HG03066 (cell line): ENCODE measurements at regions not wholly inside any gene's neighbourhood (a gene's known extent, or its start where the extent isn't known, plus 50 kb on each side); places are given as distances from the start of the nearest gene placed in this dataset.
"Not testable (repeated sequence)": the region's sequence is repeated elsewhere in the genome, so short reads cannot be mapped to it uniquely, and the experiment has no call there.

Source experiments
- ATAC-seq: cut with Tn5 transposase; IDR thresholded peaks from one replicate; pipeline ENCODE4 v1.9.1; 2021; ENCODE audit warnings: low read depth; ENCODE audit not compliant: unreplicated experiment

DNA sequence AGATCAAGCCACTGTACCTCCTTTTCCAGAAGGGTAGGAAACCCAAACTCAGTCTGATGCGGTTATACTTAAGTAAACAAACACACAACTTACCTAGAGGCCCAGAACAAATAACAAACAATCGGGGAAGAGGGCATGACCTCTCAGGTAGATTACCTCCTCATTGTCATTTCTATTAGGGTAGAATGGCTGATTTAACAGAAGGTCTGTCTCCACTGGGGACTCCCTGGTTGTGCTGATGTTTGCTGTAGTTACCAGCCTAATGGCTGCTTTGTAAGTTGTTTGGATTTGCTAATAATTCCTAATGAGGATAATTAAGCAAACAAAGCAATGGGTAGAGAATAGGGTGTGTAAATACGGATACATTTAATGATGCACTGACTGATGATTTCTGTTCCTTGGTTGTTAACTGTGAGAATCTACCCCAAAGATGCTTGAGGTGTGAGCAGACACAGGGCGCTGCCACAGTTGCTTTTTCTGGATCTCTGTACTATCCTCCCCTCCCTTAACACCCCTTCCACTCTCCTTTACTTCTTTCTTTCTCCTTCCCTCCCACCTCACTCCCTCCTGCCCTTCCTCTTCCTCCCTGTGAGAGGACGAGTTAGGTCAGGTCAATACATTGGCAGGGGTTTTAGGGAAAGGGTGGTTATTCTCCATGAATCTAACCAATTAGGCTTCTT, 332.0 kb upstream of the FZD8 start:
- ATAC-seq, result not testable (repeated sequence)

DNA sequence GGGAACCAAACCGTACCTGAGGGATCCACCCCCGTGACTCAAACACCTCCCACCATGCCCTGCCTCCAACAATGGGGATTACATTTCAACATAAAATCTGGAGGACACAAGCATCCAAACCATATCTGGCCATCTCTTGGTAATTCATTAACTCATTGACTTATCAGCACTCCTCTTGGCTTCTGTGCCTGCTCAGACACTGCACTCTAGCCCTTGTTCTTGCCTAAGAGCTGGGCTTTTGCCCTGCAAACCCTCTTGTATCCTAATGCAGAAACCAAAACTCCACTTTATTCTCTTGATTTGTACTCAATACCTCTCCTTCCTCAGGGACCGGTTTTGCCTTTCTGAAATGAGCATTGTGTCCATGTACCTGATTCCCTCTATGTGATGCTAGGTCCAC, 330.2 kb upstream of the FZD8 start:
- no peak for ATAC-seq

DNA sequence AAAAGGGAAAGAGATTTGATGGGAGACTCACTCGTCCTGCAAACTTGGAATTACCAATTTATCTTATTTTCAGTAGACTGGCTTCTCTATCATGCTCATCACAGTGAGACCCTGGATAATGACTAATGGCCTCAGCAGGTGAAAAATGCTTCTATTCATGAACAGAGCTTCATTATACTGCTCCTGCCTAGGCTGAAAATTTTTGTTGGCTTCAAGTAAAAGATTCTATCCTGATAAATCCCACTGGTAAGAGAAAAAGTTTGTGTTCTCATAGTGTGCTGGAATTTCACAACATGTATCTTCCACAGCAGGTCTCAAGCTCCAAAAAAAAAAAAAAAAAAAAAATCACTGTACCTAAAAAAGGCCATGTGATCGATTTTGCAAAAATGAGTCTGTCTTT, 329.3 kb upstream of the FZD8 start:
- ATAC-seq, result no peak

DNA sequence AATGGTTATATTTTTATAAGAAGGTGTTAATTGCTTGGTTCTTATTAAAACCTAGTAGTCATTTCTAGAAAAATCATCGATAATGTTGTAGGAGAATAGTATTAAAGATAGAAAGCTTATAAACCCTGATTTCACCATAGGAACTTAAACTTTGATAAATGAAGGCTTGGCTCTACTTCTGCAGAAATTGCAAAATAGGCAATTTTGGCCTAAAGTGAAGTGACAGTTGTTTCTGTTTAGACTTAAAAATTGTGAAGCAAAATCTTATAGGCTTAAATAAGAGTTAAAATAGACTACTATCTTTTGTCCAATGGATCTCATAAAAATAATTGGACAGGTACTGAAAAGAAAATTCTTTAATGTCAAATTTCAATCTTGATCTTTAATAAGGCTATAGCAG, 321.6 kb upstream of the FZD8 start:
- ATAC-seq, result no peak

DNA sequence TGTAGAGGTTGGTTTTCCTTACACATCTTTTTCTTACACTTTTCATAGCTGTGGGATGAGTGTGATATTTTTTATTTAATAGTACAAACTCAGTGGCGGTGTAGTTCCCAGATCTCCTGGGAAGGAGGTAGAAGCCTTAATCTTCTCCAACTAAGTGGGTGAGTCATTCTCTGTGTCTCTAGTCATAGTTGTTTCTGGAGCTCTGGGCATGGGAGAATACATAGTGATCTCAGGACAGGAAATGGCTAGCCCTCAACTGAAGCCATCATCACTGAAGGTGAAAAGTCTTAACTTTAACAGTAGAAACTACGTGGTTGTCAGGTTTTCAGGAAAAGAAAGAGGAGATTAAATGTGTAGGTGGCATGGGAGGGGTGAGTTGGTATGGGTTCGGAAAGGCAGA, 319.4 kb upstream of the FZD8 start:
- ATAC-seq, result no peak

DNA sequence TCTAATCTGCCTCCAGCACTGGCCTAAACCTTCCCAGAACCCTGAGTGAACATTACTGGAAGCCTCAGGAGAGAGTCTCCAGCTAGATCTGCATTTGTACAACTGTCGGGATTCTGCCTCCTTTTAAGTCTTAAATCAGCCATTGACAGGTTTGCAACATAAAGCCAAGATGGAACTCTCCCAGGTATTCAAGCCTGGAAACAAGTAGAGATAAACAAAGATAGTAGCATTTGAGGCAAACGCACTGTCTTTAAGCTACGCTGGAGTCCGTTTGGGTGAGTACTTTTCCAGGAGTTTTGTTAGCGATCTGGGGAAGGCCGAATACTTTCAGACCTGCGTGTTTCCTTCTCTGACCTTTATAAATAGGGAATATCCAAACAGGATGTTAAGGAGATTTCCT, 317.2 kb upstream of the FZD8 start:
- no peak for ATAC-seq

DNA sequence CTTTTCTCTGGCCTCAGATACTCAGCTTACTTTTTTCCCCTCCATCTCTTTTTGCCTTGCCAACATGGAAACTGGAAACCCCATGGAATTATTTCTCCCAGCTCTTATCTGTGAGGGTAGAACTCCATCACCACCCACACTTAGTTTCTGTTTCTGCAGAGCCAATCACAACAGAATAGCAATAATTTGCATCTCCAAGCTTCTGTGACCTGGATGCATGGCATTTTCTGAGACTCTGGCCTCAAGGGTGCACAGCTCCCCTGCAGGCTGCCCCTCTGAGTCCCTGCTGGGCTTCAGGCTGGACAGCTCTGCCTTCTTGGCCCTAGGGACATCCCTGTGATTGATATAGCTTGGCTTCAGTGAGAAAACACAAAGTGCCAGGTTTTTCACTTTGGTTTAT, 316.5 kb upstream of the FZD8 start:
- ATAC-seq, result not testable (repeated sequence)

DNA sequence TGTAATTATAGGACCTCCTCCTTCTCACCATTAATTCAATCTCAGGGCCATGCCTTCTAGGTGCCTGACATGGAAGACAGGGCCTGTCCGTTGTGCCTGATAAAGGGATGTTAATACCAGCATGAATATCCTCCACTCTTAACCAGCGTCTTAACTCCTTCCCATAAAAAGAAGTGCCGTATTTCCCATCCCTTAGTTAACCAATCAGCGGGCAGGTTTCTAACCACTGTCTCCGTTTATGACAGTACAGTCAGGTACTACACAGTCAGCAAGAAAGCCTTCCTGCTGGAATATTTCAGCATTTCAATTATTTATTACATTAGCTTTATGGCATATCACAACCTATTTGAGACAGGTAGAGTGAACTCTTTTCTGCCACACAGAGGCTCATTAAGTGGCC, 308.6 kb upstream of the FZD8 start:
- no peak for ATAC-seq

DNA sequence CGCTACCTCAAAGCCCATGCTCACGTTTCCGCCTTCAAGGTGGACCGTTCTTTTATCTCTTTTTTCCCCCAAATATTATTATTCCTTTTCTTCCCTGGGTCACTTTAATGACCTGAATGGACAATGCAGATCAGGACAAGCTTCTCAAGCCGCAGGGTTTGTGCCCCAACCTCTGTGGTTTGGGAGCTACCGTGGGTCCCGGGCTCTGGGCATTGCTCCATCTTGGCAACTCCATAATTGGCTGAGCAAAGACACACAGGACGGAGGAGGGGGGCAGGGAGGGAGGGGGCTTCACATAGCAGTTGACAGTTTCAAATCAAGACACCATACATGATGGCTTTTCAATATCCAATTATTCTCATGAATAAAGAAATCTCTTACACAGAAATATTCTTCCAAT, 308.1 kb upstream of the FZD8 start:
- ATAC-seq, result no peak

DNA sequence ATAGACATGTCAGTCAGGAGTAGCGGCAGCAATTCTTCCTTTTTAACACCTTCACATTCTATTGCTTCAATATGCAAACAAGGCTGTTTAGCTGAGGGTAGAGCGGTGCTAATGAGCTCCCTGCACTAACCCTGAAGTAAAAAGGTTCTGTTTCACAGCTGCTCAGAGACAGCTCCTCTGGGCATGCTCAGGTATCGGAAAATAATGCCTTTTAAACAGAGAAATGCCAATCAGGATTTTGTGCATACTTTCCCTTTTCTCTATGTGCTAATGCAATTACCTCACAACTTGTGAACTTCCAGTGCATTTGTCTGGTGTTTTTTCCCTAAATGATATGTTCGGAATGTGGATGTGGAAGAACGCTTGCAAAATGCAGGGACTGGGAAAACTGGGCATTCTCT, 307.7 kb upstream of the FZD8 start:
- no peak for ATAC-seq

DNA sequence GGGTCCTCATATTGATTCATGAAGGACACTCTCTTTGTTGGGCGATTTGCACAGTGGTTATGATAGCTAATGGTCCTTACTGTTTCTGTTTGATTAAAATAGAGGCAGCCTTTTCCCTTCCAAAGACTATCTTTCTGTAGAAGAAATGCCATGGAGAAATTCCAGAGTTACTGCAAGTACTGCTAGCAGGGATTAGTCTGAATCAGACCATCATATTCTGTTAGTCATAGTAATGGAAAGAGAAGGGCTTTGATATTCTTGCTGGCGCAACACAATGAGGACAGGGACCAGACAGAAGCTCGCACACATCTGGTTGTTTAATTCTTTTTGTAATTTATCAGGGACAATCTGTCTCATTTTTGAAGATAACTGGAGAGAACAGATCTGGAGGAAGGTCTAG, 304.5 kb upstream of the FZD8 start:
- ATAC-seq, result no peak

DNA sequence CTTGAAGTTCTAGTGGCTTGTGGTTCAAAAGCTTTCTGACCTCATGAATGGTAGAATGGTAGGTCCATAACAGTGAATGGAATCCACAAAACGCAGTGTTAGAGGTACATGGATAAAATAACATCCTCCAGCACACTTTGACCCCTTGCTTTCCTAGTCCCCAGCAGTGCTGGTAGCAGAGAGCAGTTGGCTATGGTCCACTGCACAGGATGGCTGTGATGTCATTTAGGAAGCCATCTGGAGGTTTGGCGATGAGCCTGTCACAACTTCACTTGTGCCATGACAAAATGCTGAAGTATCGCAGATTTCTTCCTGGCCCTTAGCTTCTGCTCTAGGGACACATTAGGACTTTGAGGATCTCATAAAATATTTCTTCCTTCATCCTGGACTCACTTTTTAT, 300.0 kb upstream of the FZD8 start:
- ATAC-seq, result no peak

DNA sequence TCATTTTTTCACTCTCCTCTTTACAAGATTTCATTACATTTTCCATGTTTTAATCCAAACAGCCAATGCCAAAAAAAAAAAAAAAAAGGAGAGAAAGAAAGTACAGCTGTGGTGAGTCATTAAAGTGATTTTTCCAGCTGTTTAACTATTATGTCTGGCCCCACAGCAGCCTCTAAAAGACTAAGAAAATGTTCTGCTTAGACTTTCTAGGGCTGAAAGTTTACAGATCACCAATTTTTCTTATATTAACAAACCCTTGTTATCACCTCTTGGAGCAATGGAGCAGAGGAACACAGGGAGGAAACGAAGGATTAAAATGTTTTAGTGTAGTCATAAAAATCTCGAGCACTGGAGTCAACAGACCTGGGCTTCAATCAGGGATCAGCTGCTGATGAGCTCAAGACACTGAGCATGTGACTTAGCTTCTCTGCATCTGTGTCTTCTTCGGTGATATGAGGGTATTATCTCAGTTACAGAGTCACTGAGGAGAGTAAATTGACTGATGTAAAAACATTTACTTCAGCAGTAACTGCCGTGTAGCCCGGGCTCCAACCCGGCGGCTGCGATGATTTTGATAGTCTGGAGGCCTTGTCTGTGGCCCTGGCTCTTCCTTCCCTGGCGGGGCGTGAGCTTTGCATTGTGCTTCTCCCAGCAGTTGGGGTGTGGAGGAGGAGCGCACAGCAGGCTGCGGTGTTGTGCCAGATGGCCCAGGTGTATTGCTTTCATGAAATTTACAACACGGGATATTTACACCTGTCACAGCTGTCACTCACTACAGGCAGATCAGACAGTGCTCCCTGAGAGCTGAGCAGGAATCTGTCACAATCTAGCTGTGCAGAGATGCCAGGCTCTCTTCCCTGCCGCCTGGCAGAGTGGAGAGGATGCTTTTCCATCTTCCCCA, 298.3 kb upstream of the FZD8 start:
- no peak for ATAC-seq

DNA sequence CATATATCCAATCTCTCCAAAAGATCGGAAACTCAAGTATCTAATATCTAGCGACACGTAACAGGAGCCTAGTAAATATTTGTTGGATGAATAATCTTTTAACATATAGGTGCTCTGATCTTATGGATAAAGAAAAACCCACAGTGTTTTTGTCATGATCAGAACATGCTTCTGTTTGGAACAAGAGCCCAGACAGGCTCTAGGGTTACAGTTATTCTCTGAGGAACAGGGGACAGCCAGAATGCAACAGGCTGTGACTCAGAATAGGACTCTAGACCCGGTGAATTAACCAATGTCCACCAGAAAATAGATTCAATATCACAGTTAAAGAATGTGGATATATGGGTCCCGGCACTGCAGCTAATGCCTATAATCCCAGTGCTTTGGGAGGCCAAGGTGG, 296.1 kb upstream of the FZD8 start:
- no peak for ATAC-seq

DNA sequence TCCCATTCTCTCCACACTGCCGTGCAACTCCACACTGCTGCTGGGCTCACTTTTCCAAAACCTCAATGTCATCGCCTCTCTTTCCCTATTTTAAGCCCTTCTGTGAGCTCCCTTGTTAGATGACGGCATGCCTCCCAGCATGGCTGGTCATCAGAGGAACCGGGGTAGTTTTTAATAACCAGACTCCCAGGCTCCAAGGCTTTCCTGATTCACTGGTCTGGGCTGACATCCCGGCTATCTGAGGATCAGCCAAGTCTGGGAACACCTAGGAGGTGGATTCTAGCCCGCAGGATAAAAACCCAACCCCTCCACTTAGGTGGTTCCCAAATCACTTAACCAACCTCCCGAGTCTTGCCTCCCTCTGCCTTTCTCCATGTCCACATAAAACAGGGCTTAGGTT, 295.4 kb upstream of the FZD8 start:
- ATAC-seq, result no peak

DNA sequence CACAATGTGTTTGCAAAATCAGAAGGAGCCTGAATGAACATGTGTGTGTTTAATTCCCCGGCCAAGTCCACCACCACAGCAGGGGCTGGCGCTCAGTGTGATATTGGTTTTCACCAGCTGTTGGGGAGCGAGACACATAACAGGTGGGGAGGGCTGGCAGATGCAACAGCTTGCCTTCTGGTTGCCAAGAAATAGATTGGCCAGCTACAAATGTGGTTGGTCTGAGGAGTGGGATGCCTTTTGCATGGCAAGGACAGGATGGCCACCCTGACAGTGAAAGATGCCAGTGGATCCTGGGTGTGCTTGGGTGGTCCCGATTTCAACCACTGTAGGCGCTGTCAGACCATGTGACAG, 292.5 kb upstream of the FZD8 start:
- no peak for ATAC-seq

DNA sequence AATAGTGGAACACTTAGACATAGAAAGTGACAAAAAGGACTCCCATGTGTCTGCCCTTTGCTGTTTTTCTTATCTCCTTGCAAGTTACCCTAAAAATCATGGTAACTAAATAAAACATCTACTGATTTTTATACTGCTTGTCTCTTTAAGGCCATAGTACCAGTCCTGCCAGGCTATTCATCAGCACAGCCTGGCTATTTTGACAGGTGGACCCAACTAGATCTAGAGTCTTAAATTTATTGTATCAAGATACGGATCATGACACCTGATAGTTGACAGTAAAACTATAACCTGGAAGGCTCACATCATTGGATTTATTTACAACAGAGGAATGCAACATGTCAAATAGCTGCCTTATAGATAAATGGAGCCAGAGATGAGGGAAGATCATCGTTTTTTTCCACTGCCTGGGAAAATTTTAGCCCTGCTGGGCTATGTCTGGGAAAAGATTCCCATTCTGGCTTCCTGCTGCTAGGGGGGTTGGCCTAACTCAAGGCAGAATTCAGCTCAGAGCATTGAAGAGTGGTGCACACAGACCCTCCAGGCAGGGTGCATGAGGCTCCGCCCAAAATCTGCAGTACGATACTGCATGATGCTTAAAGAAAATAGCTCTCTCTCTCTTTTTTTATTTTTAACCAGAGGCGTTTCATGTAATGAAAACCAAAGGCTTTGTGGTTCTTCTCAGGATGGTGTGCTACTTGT, 292.0 kb upstream of the FZD8 start:
- ATAC-seq, result no peak

DNA sequence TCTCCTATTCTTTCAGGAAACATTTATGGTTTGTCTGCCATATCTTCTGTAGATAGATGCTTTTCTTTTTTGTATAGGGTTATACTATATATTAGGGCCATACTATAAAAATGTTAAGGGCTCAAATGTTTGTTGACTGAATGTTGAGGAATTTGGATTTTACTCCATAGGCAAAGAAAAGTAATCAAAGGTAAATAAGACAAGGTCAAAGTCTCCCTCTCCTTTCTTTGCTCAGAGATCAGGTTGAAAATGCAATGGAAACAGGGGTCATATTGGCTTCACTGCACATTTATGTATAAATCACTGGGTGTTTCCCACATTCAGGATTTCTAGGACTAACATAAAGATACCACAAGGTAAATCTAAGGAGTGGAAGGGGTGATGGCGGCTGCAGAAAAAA, 291.4 kb upstream of the FZD8 start:
- ATAC-seq, result no peak

DNA sequence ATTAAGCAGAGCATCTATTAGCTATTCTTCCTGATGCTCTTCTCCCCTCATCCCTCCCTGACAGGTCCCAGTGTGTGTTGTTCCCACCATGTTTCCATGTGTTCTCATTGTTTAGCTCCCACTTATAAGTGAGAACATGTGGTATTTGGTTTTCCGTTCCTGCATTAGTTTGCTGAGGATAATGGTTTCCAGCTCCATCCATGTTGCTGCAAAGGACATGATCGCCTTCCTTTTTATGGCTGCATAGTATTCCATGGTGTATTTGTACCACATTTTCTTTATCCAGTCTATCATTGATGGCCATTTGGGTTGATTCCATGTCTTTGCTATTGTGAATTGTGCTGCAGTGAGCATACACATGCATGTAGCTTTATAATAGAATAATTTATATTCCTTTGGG, 287.9 kb upstream of the FZD8 start:
- not testable (repeated sequence) for ATAC-seq

DNA sequence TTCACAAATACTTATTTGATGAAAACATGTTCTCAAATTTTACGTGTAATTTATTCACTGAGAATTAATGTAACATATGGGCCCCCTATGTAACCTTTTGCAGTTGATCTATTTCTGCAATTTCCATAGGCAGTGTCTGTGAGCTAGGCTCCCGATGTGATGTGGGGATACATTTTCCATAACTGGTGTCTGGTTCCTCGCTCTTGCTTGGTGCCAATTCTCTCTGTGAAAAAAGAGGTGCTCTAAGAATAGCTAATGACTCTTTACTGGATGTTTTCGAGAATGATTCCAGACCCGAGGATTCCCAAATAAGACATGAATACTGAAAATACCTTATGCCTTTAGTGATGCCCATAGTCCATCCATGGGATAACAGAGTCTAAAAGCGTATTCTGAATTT, 286.7 kb upstream of the FZD8 start:
- no peak for ATAC-seq

DNA sequence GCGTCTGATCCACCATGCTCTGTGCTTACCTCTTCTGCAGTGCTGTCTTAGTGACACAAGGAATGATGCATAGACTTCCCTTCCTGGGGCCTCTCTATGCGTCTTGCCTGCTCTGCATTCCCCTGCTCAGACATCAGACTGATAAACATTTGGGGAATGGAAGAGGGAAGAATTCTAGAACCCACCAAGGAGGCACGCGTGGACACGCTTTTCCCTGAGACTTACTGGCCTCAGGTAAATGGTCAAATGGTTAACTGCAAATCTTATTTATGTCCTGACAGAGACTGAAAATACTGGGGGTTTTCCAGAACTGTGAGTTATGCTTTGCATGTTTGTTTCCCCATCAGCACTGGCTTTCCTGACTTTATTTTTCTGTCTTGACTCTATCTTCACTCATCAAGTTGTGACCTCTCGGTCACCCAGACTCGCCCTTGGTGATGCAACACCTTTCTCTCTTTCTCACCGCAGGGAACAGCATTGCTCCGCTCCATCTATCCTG, 285.9 kb upstream of the FZD8 start:
- no peak for ATAC-seq

DNA sequence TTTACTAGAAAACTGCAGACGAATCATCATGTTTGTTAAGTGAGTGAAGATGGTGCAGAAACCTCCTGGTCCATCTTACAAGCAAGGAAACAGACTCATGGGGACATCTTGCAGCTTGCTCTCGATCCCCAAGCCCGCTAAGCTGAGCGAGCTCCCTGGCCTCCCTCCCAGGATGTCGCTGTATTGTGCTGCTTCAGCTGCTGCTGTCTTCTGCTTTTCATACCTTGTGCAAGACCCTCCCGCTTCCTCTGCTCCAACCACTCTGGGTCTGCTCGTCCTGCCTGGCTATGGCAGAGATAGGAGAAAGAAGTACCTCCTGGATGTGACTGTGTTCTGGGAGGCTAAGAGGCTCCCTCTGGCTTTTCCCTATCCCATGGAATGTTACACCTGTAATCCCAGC, 285.2 kb upstream of the FZD8 start:
- ATAC-seq, result no peak
